Hepatocyte (in vitro differentiated cells): ENCODE measurements at regions not wholly inside any gene's neighbourhood (a gene's known extent, or its start where the extent isn't known, plus 50 kb on each side); places are given as distances from the start of the nearest gene placed in this dataset.

Source experiments
- CTCF ChIP-seq: fragments of 200-600 bp; sonication (generic); IDR thresholded peaks from 2 replicates; pipeline ENCODE4 v1.5.1; 2016; ENCODE audit warnings: antibody characterized with exemption, mild to moderate bottlenecking; ENCODE audit not compliant: poor library complexity
- EZH2 ChIP-seq: fragments of 200-600 bp; sonication (generic); IDR thresholded peaks from 2 replicates; pipeline ENCODE4 v1.6.1; 2016; ENCODE audit warnings: antibody characterized with exemption, mild to moderate bottlenecking, borderline replicate concordance

GRCh38 chr1:55572878-55573734, 357.9 kb upstream of the USP24 start:
- no peak for TF ChIP-seq EZH2
- TF ChIP-seq CTCF: no peak
